Duodenal mucosa (tissue), 2 donors: ENCODE measurements at regions not wholly inside any gene's neighbourhood (a gene's known extent, or its start where the extent isn't known, plus 50 kb on each side); places are given as distances from the start of the nearest gene placed in this dataset.

Experiments
- H3K27ac ChIP-seq: one replicate; pipeline ENCODE4 v1.7.0; 2013; ENCODE audit warnings: low read depth, low read length
- H3K27me3 ChIP-seq, 2 donors: one replicate each; pipeline ENCODE4 v1.7.0; 2013; ENCODE audit warnings: low read length in 2 of 2, control low read depth in 1 of 2; ENCODE audit not compliant: insufficient read depth in 2 of 2, control insufficient read depth in 1 of 2
- H3K36me3 ChIP-seq, 2 donors: one replicate each; pipeline ENCODE4 v1.7.0; 2013; ENCODE audit warnings: low read length in 2 of 2, control low read depth in 1 of 2; ENCODE audit not compliant: insufficient read depth in 2 of 2, control insufficient read depth in 1 of 2
- H3K4me1 ChIP-seq, 2 donors: one replicate each; pipeline ENCODE4 v1.7.0; 2013; ENCODE audit warnings: low read length in 2 of 2, control low read depth in 1 of 2; ENCODE audit not compliant: insufficient read depth in 2 of 2, control insufficient read depth in 1 of 2
- H3K4me3 ChIP-seq, 2 donors: one replicate each; pipeline ENCODE4 v1.7.0; 2013; ENCODE audit warnings: low read length in 2 of 2, low read depth in 1 of 2
- H3K9ac ChIP-seq, 2 donors: one replicate each; pipeline ENCODE4 v1.7.0; 2013; ENCODE audit warnings: low read length in 2 of 2, low read depth in 1 of 2
- H3K9me3 ChIP-seq, 2 donors: one replicate each; pipeline ENCODE4 v1.7.0; 2013; ENCODE audit warnings: low read length in 2 of 2, control low read depth in 1 of 2; ENCODE audit not compliant: control insufficient read depth in 1 of 2

- no peaks in the 10 kb centered on the region for H3K4me1 ChIP-seq
- no peak overlapping the region for H3K27ac ChIP-seq
- H3K4me3 ChIP-seq, result no peak overlapping the region
- H3K27me3 ChIP-seq, result no peaks in the 10 kb centered on the region
- no peaks in the 10 kb centered on the region for H3K36me3 ChIP-seq
- H3K9me3 ChIP-seq, result no peaks in the 10 kb centered on the region
- no peak overlapping the region for H3K9ac ChIP-seq
These were observed 335.0 kb downstream of the C11orf87 start for GRCh38 chr11:109756951-109757350.

GRCh38 chr11:109762546-109762945, 330.6 kb upstream of the ZC3H12C start:
- H3K27me3 ChIP-seq, result no peaks in the 10 kb centered on the region
- no peak overlapping the region for H3K9ac ChIP-seq
- no peak overlapping the region for H3K27ac ChIP-seq
- no peak overlapping the region for H3K4me3 ChIP-seq
- no peaks in the 10 kb centered on the region for H3K4me1 ChIP-seq
- H3K36me3 ChIP-seq, result no peaks in the 10 kb centered on the region
- H3K9me3 ChIP-seq, result no peaks in the 10 kb centered on the region

GRCh38 chr11:109765709-109766311, 327.4 kb upstream of the ZC3H12C start:
- no peaks in the 10 kb centered on the region for H3K9me3 ChIP-seq
- no peak overlapping the region for H3K27ac ChIP-seq
- H3K36me3 ChIP-seq, result no peaks in the 10 kb centered on the region
- no peaks in the 10 kb centered on the region for H3K4me1 ChIP-seq
- H3K27me3 ChIP-seq, result no peaks in the 10 kb centered on the region
- no peak overlapping the region for H3K4me3 ChIP-seq
- H3K9ac ChIP-seq, result no peak overlapping the region

- H3K4me3 ChIP-seq, result no peak overlapping the region
- no peaks in the 10 kb centered on the region for H3K36me3 ChIP-seq
- H3K4me1 ChIP-seq, result no peaks in the 10 kb centered on the region
- no peaks in the 10 kb centered on the region for H3K9me3 ChIP-seq
- H3K27ac ChIP-seq, result no peak overlapping the region
- H3K27me3 ChIP-seq, result no peaks in the 10 kb centered on the region
- H3K9ac ChIP-seq, result no peak overlapping the region
These were observed 323.3 kb upstream of the ZC3H12C start for GRCh38 chr11:109769858-109770257.

- Histone ChIP-seq H3K36me3 (no peaks in the 10 kb centered on the region), H3K9me3 (no peaks in the 10 kb centered on the region), H3K9ac (no peak overlapping the region), H3K4me1 (no peaks in the 10 kb centered on the region), H3K27me3 (no peaks in the 10 kb centered on the region), H3K27ac (no peak overlapping the region), H3K4me3 (no peak overlapping the region)
These were observed 322.9 kb upstream of the ZC3H12C start for GRCh38 chr11:109770323-109770722.

- no peaks in the 10 kb centered on the region for H3K9me3 ChIP-seq
These were observed 320.3 kb upstream of the ZC3H12C start for GRCh38 chr11:109772892-109773291.

GRCh38 chr11:109775686-109776085, 317.5 kb upstream of the ZC3H12C start:
- Histone ChIP-seq H3K4me1 (no peaks in the 10 kb centered on the region), H3K9me3 (no peaks in the 10 kb centered on the region), H3K27ac (no peak overlapping the region), H3K4me3 (no peak overlapping the region), H3K9ac (no peak overlapping the region), H3K36me3 (no peaks in the 10 kb centered on the region), H3K27me3 (no peaks in the 10 kb centered on the region)

More at GRCh38 chr11:109772892-109773291, 320.3 kb upstream of the ZC3H12C start:
- H3K27me3 ChIP-seq, result no peaks in the 10 kb centered on the region
- no peak overlapping the region for H3K9ac ChIP-seq
- H3K27ac ChIP-seq, result no peak overlapping the region
- no peaks in the 10 kb centered on the region for H3K4me1 ChIP-seq
- no peak overlapping the region for H3K4me3 ChIP-seq
- H3K36me3 ChIP-seq, result no peaks in the 10 kb centered on the region

- Histone ChIP-seq H3K27ac (no peak overlapping the region), H3K9ac (no peak overlapping the region), H3K9me3 (no peaks in the 10 kb centered on the region), H3K27me3 (no peaks in the 10 kb centered on the region), H3K36me3 (no peaks in the 10 kb centered on the region), H3K4me3 (no peak overlapping the region), H3K4me1 (no peaks in the 10 kb centered on the region)
These were observed 310.2 kb upstream of the ZC3H12C start for GRCh38 chr11:109783014-109783413.

GRCh38 chr11:109783840-109784239, 309.4 kb upstream of the ZC3H12C start:
- Histone ChIP-seq H3K36me3 (no peaks in the 10 kb centered on the region), H3K27ac (no peak overlapping the region), H3K9me3 (no peaks in the 10 kb centered on the region), H3K4me1 (no peaks in the 10 kb centered on the region), H3K9ac (no peak overlapping the region), H3K4me3 (no peak overlapping the region), H3K27me3 (no peaks in the 10 kb centered on the region)

GRCh38 chr11:109784536-109784935, 308.7 kb upstream of the ZC3H12C start:
- Histone ChIP-seq H3K4me3 (no peak overlapping the region), H3K27ac (no peak overlapping the region), H3K36me3 (no peaks in the 10 kb centered on the region), H3K9ac (no peak overlapping the region), H3K27me3 (no peaks in the 10 kb centered on the region), H3K4me1 (no peaks in the 10 kb centered on the region), H3K9me3 (no peaks in the 10 kb centered on the region)

GRCh38 chr11:109785198-109785597, 308.0 kb upstream of the ZC3H12C start:
- Histone ChIP-seq H3K36me3 (no peaks in the 10 kb centered on the region), H3K9me3 (no peaks in the 10 kb centered on the region), H3K4me3 (no peak overlapping the region), H3K9ac (no peak overlapping the region), H3K27ac (no peak overlapping the region), H3K4me1 (no peaks in the 10 kb centered on the region), H3K27me3 (no peaks in the 10 kb centered on the region)
